ENCODE measurements at regions not wholly inside any gene's neighbourhood (a gene's known extent, or its start where the extent isn't known, plus 50 kb on each side); places are given as distances from the start of the nearest gene placed in this dataset.

DNA sequence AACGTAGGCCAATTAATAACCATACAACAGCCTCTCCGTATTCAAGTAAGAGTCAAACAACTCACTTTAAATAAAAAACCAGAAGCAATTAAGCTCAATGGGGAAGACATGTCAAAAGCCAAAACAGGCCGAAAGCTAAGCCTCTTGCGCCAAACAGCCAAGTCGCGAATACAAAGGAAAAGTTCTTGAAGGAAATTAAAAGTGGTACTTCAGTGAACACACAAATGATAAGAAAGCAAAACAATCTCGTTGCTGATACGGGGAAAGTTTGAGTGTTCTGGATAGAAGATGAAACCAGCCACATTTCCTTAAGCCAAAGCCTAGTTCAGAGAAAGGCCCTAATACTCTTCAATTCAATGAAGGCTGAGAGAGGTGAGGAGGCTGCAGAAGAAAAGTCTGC is 53.4 kb downstream of the SIPA1L2 start:
- TF ChIP-seq POLR2A (IDR thresholded peaks at IDR 0.05), result no peak
- TF ChIP-seq, protein P1, sequence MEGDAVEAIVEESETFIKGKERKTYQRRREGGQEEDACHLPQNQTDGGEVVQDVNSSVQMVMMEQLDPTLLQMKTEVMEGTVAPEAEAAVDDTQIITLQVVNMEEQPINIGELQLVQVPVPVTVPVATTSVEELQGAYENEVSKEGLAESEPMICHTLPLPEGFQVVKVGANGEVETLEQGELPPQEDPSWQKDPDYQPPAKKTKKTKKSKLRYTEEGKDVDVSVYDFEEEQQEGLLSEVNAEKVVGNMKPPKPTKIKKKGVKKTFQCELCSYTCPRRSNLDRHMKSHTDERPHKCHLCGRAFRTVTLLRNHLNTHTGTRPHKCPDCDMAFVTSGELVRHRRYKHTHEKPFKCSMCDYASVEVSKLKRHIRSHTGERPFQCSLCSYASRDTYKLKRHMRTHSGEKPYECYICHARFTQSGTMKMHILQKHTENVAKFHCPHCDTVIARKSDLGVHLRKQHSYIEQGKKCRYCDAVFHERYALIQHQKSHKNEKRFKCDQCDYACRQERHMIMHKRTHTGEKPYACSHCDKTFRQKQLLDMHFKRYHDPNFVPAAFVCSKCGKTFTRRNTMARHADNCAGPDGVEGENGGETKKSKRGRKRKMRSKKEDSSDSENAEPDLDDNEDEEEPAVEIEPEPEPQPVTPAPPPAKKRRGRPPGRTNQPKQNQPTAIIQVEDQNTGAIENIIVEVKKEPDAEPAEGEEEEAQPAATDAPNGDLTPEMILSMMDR (IDR thresholded peaks at IDR 0.05), result no peak
